GM19099 (cell line): ENCODE measurements at regions not wholly inside any gene's neighbourhood (a gene's known extent, or its start where the extent isn't known, plus 50 kb on each side); places are given as distances from the start of the nearest gene placed in this dataset.

Experiments used
- POLR2A ChIP-seq: IDR thresholded peaks from 3 replicates; pipeline ENCODE4 v1.6.1; 2011; ENCODE audit warnings: low read depth; ENCODE audit not compliant: insufficient read length; ENCODE audit errors: extremely low read depth

GRCh38 chr2:35938838-35939237 lies 416.7 kb upstream of the CRIM1 start:
- TF ChIP-seq POLR2A = no peak

GRCh38 chr2:35933031-35933430 lies 422.5 kb upstream of the CRIM1 start:
- no peak for TF ChIP-seq POLR2A

- TF ChIP-seq POLR2A = no peak
Measured at GRCh38 chr2:35932276-35932963, 423.2 kb upstream of the CRIM1 start.

- TF ChIP-seq POLR2A = no peak
Measured at GRCh38 chr2:35931626-35932025, 424.0 kb upstream of the CRIM1 start.

GRCh38 chr2:35931115-35931514 lies 424.5 kb upstream of the CRIM1 start:
- TF ChIP-seq POLR2A = no peak

- no peak for TF ChIP-seq POLR2A
Measured at GRCh38 chr2:35929551-35929950, 426.0 kb upstream of the CRIM1 start.

- no peak for TF ChIP-seq POLR2A
Measured at GRCh38 chr2:35920061-35920460, 435.5 kb upstream of the CRIM1 start.

GRCh38 chr2:35915261-35915660 lies 440.3 kb upstream of the CRIM1 start:
- TF ChIP-seq POLR2A = no peak

GRCh38 chr2:35891936-35892335 lies 463.6 kb upstream of the CRIM1 start:
- no peak for TF ChIP-seq POLR2A

GRCh38 chr2:35891528-35891927 lies 464.1 kb upstream of the CRIM1 start:
- no peak for TF ChIP-seq POLR2A

- no peak for TF ChIP-seq POLR2A
Measured at GRCh38 chr2:35887146-35887545, 468.4 kb upstream of the CRIM1 start.

GRCh38 chr2:35873921-35874320 lies 481.7 kb upstream of the CRIM1 start:
- no peak for TF ChIP-seq POLR2A

- no peak for TF ChIP-seq POLR2A
Measured at GRCh38 chr2:35871672-35872071, 483.9 kb upstream of the CRIM1 start.

GRCh38 chr2:35870713-35871112 lies 484.9 kb upstream of the CRIM1 start:
- TF ChIP-seq POLR2A = no peak

- TF ChIP-seq POLR2A = no peak
Measured at GRCh38 chr2:35864141-35864540, 491.4 kb upstream of the CRIM1 start.

- no peak for TF ChIP-seq POLR2A
Measured at GRCh38 chr2:35858216-35858615, 497.4 kb upstream of the CRIM1 start.

- TF ChIP-seq POLR2A = no peak
Measured at GRCh38 chr2:35857498-35857897, 498.1 kb upstream of the CRIM1 start.
